H9 (cell line): ENCODE measurements at regions not wholly inside any gene's neighbourhood (a gene's known extent, or its start where the extent isn't known, plus 50 kb on each side); places are given as distances from the start of the nearest gene placed in this dataset.

Source experiments
- DNase-seq: peaks from one replicate; pipeline ENCODE4 v3.0.0-alpha.2; 2017
- H2AFZ ChIP-seq: one replicate; pipeline ENCODE4 v1.6.1; 2013; ENCODE audit warnings: mild to moderate bottlenecking, low read length, control low read depth, moderate library complexity
- H2AK5ac ChIP-seq: 2 replicates; pipeline ENCODE4 v1.6.1; 2013; ENCODE audit warnings: low read length, control low read depth, mixed read lengths; ENCODE audit not compliant: insufficient read length
- H2BK120ac ChIP-seq: one replicate; pipeline ENCODE4 v1.6.1; 2013; ENCODE audit warnings: low read depth, mild to moderate bottlenecking, low read length, control low read depth, inconsistent platforms; ENCODE audit not compliant: poor library complexity, severe bottlenecking
- H2BK12ac ChIP-seq: 2 replicates; pipeline ENCODE4 v1.6.1; 2013; ENCODE audit warnings: low read length, control low read depth, mixed read lengths, low read depth; ENCODE audit not compliant: insufficient read length
- H2BK15ac ChIP-seq: 2 replicates; pipeline ENCODE4 v1.6.1; 2013; ENCODE audit warnings: low read depth, low read length, control low read depth
- H2BK20ac ChIP-seq: one replicate; pipeline ENCODE4 v1.6.1; 2013; ENCODE audit warnings: low read depth, mild to moderate bottlenecking, low read length, control low read depth, inconsistent platforms; ENCODE audit not compliant: poor library complexity, severe bottlenecking
- H2BK5ac ChIP-seq: 2 replicates; pipeline ENCODE4 v1.6.1; 2013; ENCODE audit warnings: low read length, control low read depth, mixed read lengths; ENCODE audit not compliant: insufficient read length
- H3K14ac ChIP-seq: 2 replicates; pipeline ENCODE4 v1.6.1; 2013; ENCODE audit warnings: low read length, control low read depth; ENCODE audit not compliant: insufficient read depth
- H3K18ac ChIP-seq: 2 replicates; pipeline ENCODE4 v1.6.1; 2013; ENCODE audit warnings: low read depth, mild to moderate bottlenecking, mixed read lengths, low read length, control low read depth; ENCODE audit not compliant: insufficient read length
- H3K23ac ChIP-seq: 2 replicates; pipeline ENCODE4 v1.6.1; 2013; ENCODE audit warnings: low read length, control low read depth, mixed read lengths, low read depth; ENCODE audit not compliant: insufficient read length
- H3K23me2 ChIP-seq: 2 replicates; pipeline ENCODE4 v1.6.1; 2013; ENCODE audit warnings: low read depth, mild to moderate bottlenecking, mixed read lengths, low read length, control low read depth; ENCODE audit not compliant: insufficient read length, poor library complexity, severe bottlenecking
- H3K27ac ChIP-seq: 2 replicates; pipeline ENCODE4 v1.5.1; 2013; ENCODE audit warnings: low read length, control low read depth, mixed read lengths, low read depth; ENCODE audit not compliant: insufficient read length
- H3K27me3 ChIP-seq: 2 replicates; pipeline ENCODE4 v1.6.1; 2013; ENCODE audit warnings: low read length, control low read depth, inconsistent platforms; ENCODE audit not compliant: insufficient read depth
- H3K4ac ChIP-seq: 2 replicates; pipeline ENCODE4 v1.6.1; 2013; ENCODE audit warnings: low read depth, mild to moderate bottlenecking, control low read depth, inconsistent platforms, low read length, moderate library complexity
- H3K4me1 ChIP-seq: 2 replicates; pipeline ENCODE4 v1.6.1; 2013; ENCODE audit warnings: low read length, control low read depth, inconsistent platforms; ENCODE audit not compliant: insufficient read depth
- H3K4me2 ChIP-seq: 2 replicates; pipeline ENCODE4 v1.6.1; 2013; ENCODE audit warnings: low read length, control low read depth, mixed read lengths; ENCODE audit not compliant: insufficient read length, insufficient read depth
- H3K56ac ChIP-seq: 2 replicates; pipeline ENCODE4 v1.6.1; 2013; ENCODE audit warnings: low read depth, mild to moderate bottlenecking, mixed read lengths, low read length, control low read depth; ENCODE audit not compliant: insufficient read length
- H3K79me1 ChIP-seq: 2 replicates; pipeline ENCODE4 v1.6.1; 2013; ENCODE audit warnings: low read depth, mild to moderate bottlenecking, moderate library complexity, low read length, control low read depth, inconsistent platforms; ENCODE audit not compliant: insufficient read depth, poor library complexity, severe bottlenecking
- H3K79me2 ChIP-seq: 2 replicates; pipeline ENCODE4 v1.6.1; 2013; ENCODE audit warnings: low read length, control low read depth, inconsistent platforms; ENCODE audit not compliant: insufficient read depth
- H3K9ac ChIP-seq: 2 replicates; pipeline ENCODE4 v1.6.1; 2013; ENCODE audit warnings: low read length, control low read depth, mixed read lengths; ENCODE audit not compliant: insufficient read length; ENCODE audit errors: extremely low read depth
- H3K9me3 ChIP-seq: one replicate; pipeline ENCODE4 v1.6.1; 2013; ENCODE audit warnings: low read depth, low read length, inconsistent platforms; ENCODE audit not compliant: control insufficient read depth
- H3T11ph ChIP-seq: one replicate; pipeline ENCODE4 v1.6.1; 2013; ENCODE audit warnings: mild to moderate bottlenecking, low read length, control low read depth, inconsistent platforms
- H4K20me1 ChIP-seq: one replicate; pipeline ENCODE4 v1.6.1; 2013; ENCODE audit not compliant: control insufficient read depth, insufficient read length, insufficient read depth
- H4K5ac ChIP-seq: 2 replicates; pipeline ENCODE4 v1.6.1; 2013; ENCODE audit warnings: low read depth, mild to moderate bottlenecking, mixed read lengths, low read length, control low read depth; ENCODE audit not compliant: insufficient read length
- H4K8ac ChIP-seq: replicated peaks from 2 replicates; pipeline ENCODE4 v1.6.1; 2013; ENCODE audit warnings: low read length, control low read depth, mixed read lengths, low read depth; ENCODE audit not compliant: insufficient read length
- H4K91ac ChIP-seq: 2 replicates; pipeline ENCODE4 v1.6.1; 2013; ENCODE audit warnings: low read depth, mild to moderate bottlenecking, moderate library complexity, mixed read lengths, low read length, control low read depth; ENCODE audit not compliant: insufficient read length
- H3K27ac Mint-ChIP-seq, 3 experiments: 2 replicates in 2 of 3; 3 replicates in 1 of 3; pipeline ENCODE4 v1.8.0; 2020 to 2021; ENCODE audit warnings: mixed read lengths in 3 of 3, mild to moderate bottlenecking in 1 of 3, moderate library complexity in 1 of 3
- H3K27me3 Mint-ChIP-seq: 2 replicates; pipeline ENCODE4 v1.8.0; 2021; ENCODE audit warnings: low read depth, mild to moderate bottlenecking, moderate library complexity, mixed read lengths
- H3K36me3 Mint-ChIP-seq, 3 experiments: 2 replicates in 2 of 3; 3 replicates in 1 of 3; pipeline ENCODE4 v1.8.0; 2020 to 2021; ENCODE audit warnings: low read depth in 3 of 3, mixed read lengths in 3 of 3; ENCODE audit not compliant: insufficient read depth in 1 of 3
- H3K4me1 Mint-ChIP-seq, 2 experiments: 2 replicates each; pipeline ENCODE4 v1.8.0; 2020; ENCODE audit warnings: mixed read lengths in 2 of 2
- H3K4me3 Mint-ChIP-seq, 2 experiments: 2 replicates in 1 of 2; 3 replicates in 1 of 2; pipeline ENCODE4 v1.8.0; 2020 to 2021; ENCODE audit warnings: mild to moderate bottlenecking in 2 of 2, mixed read lengths in 2 of 2, moderate library complexity in 1 of 2
- H3K9me3 Mint-ChIP-seq, 2 experiments: 2 replicates in 1 of 2; 3 replicates in 1 of 2; pipeline ENCODE4 v1.8.0; 2020; ENCODE audit warnings: mild to moderate bottlenecking in 2 of 2, mixed read lengths in 2 of 2, moderate library complexity in 1 of 2
- WGBS: extraction: QIAGEN DNeasy Blood & Tissue Kit; methylation state at CpG from one replicate; pipeline ENCODE4 v1.1.7; 2013; ENCODE audit warnings: missing lambda C conversion rate, low lambda C conversion rate, mixed read lengths; ENCODE audit not compliant: insufficient read length; ENCODE audit errors: extremely low coverage; 5-methylcytosine and 5-hydroxymethylcytosine counted together
- TF ChIP-seq, protein P1 (sequence below): fragments of 200-600 bp; sonication (generic); conservative IDR thresholded peaks from 3 replicates; pipeline ENCODE4 v1.8.0; 2021; ENCODE audit warnings: antibody characterized with exemption, mild to moderate bottlenecking

DNA sequence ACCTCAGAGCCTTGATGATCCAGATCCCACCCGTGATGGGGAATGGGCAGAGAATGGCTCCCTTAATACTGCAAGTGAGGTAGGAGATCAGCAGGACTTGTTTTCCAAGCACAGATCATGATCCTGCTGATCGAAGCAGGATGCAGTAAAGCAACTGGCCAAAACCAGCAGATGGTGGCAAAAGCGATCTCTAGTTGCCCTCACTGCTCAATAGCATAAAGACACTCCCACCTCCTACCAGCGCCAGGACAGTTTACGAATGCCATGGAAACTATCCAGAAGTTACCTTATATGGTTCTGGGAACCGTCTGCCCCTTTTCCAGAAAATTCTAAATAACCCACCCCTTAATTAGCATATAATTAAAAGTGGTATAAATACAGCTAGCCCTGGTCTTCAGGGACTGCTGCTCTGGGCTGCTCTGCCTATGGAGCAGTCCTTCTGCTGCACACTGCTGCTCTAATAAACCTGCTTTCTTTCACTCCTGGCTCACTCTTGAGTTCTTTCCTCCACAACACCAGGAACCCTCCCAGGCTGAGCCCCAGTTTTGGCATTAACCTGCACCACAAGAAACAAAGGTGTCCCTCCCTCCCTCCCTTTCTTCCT lies 415.8 kb downstream of the PREX1 start:
- Histone ChIP-seq H2BK15ac (no peak overlapping the region), H3K27ac (no peak overlapping the region), H2AFZ (no peak overlapping the region), H3K14ac (no peak overlapping the region), H3T11ph (no peak overlapping the region), H3K23ac (no peak overlapping the region), H4K8ac (no peak overlapping the region), H2AK5ac (no peak overlapping the region), H2BK120ac (no peak overlapping the region), H3K4ac (no peak overlapping the region), H4K91ac (no peak overlapping the region), H2BK12ac (no peak overlapping the region), H3K18ac (no peak overlapping the region), H2BK5ac (no peak overlapping the region), H3K9ac (no peak overlapping the region), H3K79me2 (no peaks in the 10 kb centered on the region), H3K9me3 (no peaks in the 10 kb centered on the region), H3K27me3 (no peaks in the 10 kb centered on the region), H3K4me1 (no peaks in the 10 kb centered on the region), H3K4me2 (no peak overlapping the region), H3K23me2 (no peaks in the 10 kb centered on the region), H4K20me1 (no peaks in the 10 kb centered on the region), H4K5ac (no peak overlapping the region), H3K79me1 (no peaks in the 10 kb centered on the region), H3K56ac (no peak overlapping the region), H2BK20ac (no peak overlapping the region)
- WGBS: no CpG with 5 or more reads among the region's 6 CpGs
- peaks cover 3 to 8% of the 10 kb centered on the region in 2 experiments; a peak in 4 of 5 replicates for H3K9me3 Mint-ChIP-seq
- H3K4me1 Mint-ChIP-seq: peaks cover 12 to 17% of the 10 kb centered on the region in 2 experiments
- H3K27ac Mint-ChIP-seq: no peak overlapping the region
- no peak for DNase-seq
- no peak overlapping the region for H3K4me3 Mint-ChIP-seq
- TF ChIP-seq, protein P1, sequence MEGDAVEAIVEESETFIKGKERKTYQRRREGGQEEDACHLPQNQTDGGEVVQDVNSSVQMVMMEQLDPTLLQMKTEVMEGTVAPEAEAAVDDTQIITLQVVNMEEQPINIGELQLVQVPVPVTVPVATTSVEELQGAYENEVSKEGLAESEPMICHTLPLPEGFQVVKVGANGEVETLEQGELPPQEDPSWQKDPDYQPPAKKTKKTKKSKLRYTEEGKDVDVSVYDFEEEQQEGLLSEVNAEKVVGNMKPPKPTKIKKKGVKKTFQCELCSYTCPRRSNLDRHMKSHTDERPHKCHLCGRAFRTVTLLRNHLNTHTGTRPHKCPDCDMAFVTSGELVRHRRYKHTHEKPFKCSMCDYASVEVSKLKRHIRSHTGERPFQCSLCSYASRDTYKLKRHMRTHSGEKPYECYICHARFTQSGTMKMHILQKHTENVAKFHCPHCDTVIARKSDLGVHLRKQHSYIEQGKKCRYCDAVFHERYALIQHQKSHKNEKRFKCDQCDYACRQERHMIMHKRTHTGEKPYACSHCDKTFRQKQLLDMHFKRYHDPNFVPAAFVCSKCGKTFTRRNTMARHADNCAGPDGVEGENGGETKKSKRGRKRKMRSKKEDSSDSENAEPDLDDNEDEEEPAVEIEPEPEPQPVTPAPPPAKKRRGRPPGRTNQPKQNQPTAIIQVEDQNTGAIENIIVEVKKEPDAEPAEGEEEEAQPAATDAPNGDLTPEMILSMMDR: no peak
- H3K27me3 Mint-ChIP-seq: peaks cover 9% of the 10 kb centered on the region
- H3K36me3 Mint-ChIP-seq: no peaks in the 10 kb centered on the region
